Keratinocyte (primary cell): ENCODE measurements at regions not wholly inside any gene's neighbourhood (a gene's known extent, or its start where the extent isn't known, plus 50 kb on each side); places are given as distances from the start of the nearest gene placed in this dataset.

Source experiments
- DNase-seq: peaks from one replicate; pipeline ENCODE4 v3.0.0-alpha.2; 2011; ENCODE audit warnings: low read depth, missing footprints, low spot score
- FAIRE-seq: peaks from 2 replicates; lab custom pipeline; 2011; peaks lifted over from hg19 to GRCh38; lab: Jason Lieb, UNC
- H2AFZ ChIP-seq: 2 replicates; pipeline ENCODE4 v1.6.0; 2012; ENCODE audit warnings: low read length, control low read depth, inconsistent platforms; ENCODE audit not compliant: control insufficient read depth
- H3K27ac ChIP-seq: 2 replicates; pipeline ENCODE4 v1.5.1; 2011; ENCODE audit warnings: low read length; ENCODE audit not compliant: control insufficient read depth, insufficient read depth
- H3K27me3 ChIP-seq: 3 replicates; pipeline ENCODE4 v1.6.0; 2011; ENCODE audit warnings: low read length; ENCODE audit not compliant: control insufficient read depth, insufficient read depth; ENCODE audit errors: extremely low read depth
- H3K36me3 ChIP-seq, 2 experiments: 2 replicates in 1 of 2; 3 replicates in 1 of 2; pipeline ENCODE4 v1.5.1; 2011; ENCODE audit warnings: low read length in 2 of 2, mild to moderate bottlenecking in 1 of 2; ENCODE audit not compliant: control insufficient read depth in 2 of 2, insufficient read depth in 2 of 2; ENCODE audit errors: extremely low read depth in 1 of 2
- H3K4me1 ChIP-seq: 3 replicates; pipeline ENCODE4 v1.5.1; 2011; ENCODE audit warnings: low read length; ENCODE audit not compliant: control insufficient read depth, insufficient read depth; ENCODE audit errors: extremely low read depth
- H3K4me2 ChIP-seq: 3 replicates; pipeline ENCODE4 v1.6.0; 2011; ENCODE audit warnings: low read depth, low read length; ENCODE audit not compliant: control insufficient read depth, insufficient read depth; ENCODE audit errors: extremely low read depth
- H3K4me3 ChIP-seq, 3 experiments: fragments of 200-600 bp in 1 of 3; sonication (generic) in 1 of 3; 2 replicates in 2 of 3; 3 replicates in 1 of 3; pipeline ENCODE4 v1.5.1; 2011 to 2016; ENCODE audit warnings: low read length in 3 of 3, mild to moderate bottlenecking in 3 of 3, control low read depth in 2 of 3, inconsistent platforms in 1 of 3, low read depth in 1 of 3, mixed read lengths in 1 of 3, mixed run types in 1 of 3, moderate library complexity in 1 of 3; ENCODE audit not compliant: control insufficient read depth in 2 of 3, insufficient read depth in 2 of 3; ENCODE audit errors: extremely low read depth in 1 of 3
- H3K79me2 ChIP-seq: 2 replicates; pipeline ENCODE4 v1.6.0; 2012; ENCODE audit warnings: low read length; ENCODE audit not compliant: control insufficient read depth, insufficient read depth
- H3K9ac ChIP-seq: 3 replicates; pipeline ENCODE4 v1.6.0; 2011; ENCODE audit warnings: low read length; ENCODE audit not compliant: control insufficient read depth, insufficient read depth; ENCODE audit errors: extremely low read depth
- H3K9me1 ChIP-seq: 3 replicates; pipeline ENCODE4 v1.6.0; 2011; ENCODE audit warnings: low read length; ENCODE audit not compliant: control insufficient read depth, insufficient read depth; ENCODE audit errors: extremely low read depth
- H3K9me3 ChIP-seq: 2 replicates; pipeline ENCODE4 v1.5.1; 2012; ENCODE audit warnings: low read depth, low read length; ENCODE audit not compliant: control insufficient read depth
- H4K20me1 ChIP-seq: 3 replicates; pipeline ENCODE4 v1.6.0; 2011; ENCODE audit warnings: low read length; ENCODE audit not compliant: control insufficient read depth, insufficient read depth; ENCODE audit errors: extremely low read depth
- EZH2 ChIP-seq: IDR thresholded peaks from one replicate; pipeline ENCODE4 v1.6.1; 2012; ENCODE audit warnings: inconsistent platforms, mild to moderate bottlenecking, low read length, moderate library complexity
- dilution Hi-C: fragments of 300-500 bp; cut with MboI; formaldehyde crosslinking; loops from one replicate; pipeline ENCODE4 v1.7.0; 2020; ENCODE audit warnings: low sequenced_read_pairs; ENCODE audit not compliant: extremely low pct_ligation_motif_present
- TF ChIP-seq, protein P1 (sequence below), 3 experiments: IDR thresholded peaks in 1 of 3; conservative IDR thresholded peaks in 1 of 3; optimal IDR thresholded peaks in 1 of 3; 2 replicates in 2 of 3; 3 replicates in 1 of 3; pipeline versions ENCODE3 to v1.5.1; 2011; ENCODE audit warnings: low read length in 3 of 3, mild to moderate bottlenecking in 3 of 3, moderate library complexity in 2 of 3, control low read depth in 1 of 3, inconsistent platforms in 1 of 3; ENCODE audit not compliant: insufficient read depth in 2 of 3; ENCODE audit errors: extremely low read depth in 1 of 3

DNA sequence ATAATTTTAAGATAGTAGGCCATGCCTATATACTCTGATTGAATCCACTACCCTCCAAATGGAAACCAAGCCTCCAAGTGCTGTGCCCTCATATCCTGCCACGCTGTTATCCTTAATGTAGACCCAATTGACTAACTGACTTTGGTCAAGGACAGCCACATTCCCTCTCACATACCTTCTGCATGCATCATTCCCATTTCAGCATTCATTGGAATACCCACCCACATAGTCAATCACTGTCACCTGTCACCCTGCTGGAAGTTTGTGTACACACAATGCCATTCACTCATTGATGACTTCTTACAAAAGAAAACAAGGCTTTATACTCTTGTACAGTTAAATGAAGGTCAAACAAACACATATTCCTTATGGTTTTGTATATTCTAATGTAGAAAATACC, 221.1 kb upstream of the PBX1 start:
- H3K9me3 ChIP-seq: no peaks in the 10 kb centered on the region
- no peaks in the 10 kb centered on the region for H3K79me2 ChIP-seq
- no peak for DNase-seq
- H3K27me3 ChIP-seq: no peaks in the 10 kb centered on the region
- dilution Hi-C loops: no loop called here
- FAIRE-seq: no peak
- TF ChIP-seq, protein P1, sequence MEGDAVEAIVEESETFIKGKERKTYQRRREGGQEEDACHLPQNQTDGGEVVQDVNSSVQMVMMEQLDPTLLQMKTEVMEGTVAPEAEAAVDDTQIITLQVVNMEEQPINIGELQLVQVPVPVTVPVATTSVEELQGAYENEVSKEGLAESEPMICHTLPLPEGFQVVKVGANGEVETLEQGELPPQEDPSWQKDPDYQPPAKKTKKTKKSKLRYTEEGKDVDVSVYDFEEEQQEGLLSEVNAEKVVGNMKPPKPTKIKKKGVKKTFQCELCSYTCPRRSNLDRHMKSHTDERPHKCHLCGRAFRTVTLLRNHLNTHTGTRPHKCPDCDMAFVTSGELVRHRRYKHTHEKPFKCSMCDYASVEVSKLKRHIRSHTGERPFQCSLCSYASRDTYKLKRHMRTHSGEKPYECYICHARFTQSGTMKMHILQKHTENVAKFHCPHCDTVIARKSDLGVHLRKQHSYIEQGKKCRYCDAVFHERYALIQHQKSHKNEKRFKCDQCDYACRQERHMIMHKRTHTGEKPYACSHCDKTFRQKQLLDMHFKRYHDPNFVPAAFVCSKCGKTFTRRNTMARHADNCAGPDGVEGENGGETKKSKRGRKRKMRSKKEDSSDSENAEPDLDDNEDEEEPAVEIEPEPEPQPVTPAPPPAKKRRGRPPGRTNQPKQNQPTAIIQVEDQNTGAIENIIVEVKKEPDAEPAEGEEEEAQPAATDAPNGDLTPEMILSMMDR (optimal IDR thresholded peaks at IDR 0.05 in 1 of 3, IDR thresholded peaks at IDR 0.05 in 1 of 3, conservative IDR thresholded peaks at IDR 0.05 in 1 of 3; ENCODE audit: extremely low read depth in 1 of 3, insufficient read depth in 2 of 3, low read length in 3 of 3): no peak
- no peak for TF ChIP-seq EZH2
- H3K4me3 ChIP-seq: no peak overlapping the region
- no peaks in the 10 kb centered on the region for H3K36me3 ChIP-seq
- H3K9me1 ChIP-seq: no peaks in the 10 kb centered on the region
- H3K4me2 ChIP-seq: no peak overlapping the region
- no peak overlapping the region for H2AFZ ChIP-seq
- no peaks in the 10 kb centered on the region for H3K4me1 ChIP-seq
- H4K20me1 ChIP-seq: no peaks in the 10 kb centered on the region
- H3K27ac ChIP-seq: no peak overlapping the region
- H3K9ac ChIP-seq: no peak overlapping the region

DNA sequence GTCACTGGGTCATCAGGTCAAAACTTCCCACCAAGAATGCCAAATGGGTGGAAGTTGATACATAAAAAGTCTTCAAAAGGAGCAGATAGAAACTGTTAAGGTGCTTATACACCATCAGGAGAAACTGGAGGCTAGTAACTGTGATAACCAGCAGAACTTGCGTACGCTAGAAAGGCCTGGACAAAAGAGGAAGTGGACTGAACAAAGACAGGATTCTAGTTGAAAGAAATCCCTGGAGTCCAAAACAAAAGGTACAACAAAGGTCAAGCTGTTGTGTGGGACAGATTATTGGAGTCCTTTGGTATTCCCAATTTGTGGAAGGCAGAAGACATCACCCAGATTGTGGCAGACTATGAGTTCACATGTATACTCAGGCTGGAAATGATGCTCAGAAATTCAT, 215.8 kb upstream of the PBX1 start:
- dilution Hi-C loops: no loop called here
- Histone ChIP-seq H3K4me2 (no peak overlapping the region), H3K36me3 (no peaks in the 10 kb centered on the region), H3K9ac (no peak overlapping the region), H3K9me1 (no peaks in the 10 kb centered on the region), H3K27ac (no peak overlapping the region), H3K27me3 (no peaks in the 10 kb centered on the region), H2AFZ (no peak overlapping the region), H3K4me3 (no peak overlapping the region), H3K79me2 (no peaks in the 10 kb centered on the region), H3K9me3 (no peaks in the 10 kb centered on the region), H4K20me1 (no peaks in the 10 kb centered on the region), H3K4me1 (no peaks in the 10 kb centered on the region)
- no peak for FAIRE-seq
- TF ChIP-seq EZH2: no peak
- TF ChIP-seq, protein P1 (optimal IDR thresholded peaks at IDR 0.05 in 1 of 3, IDR thresholded peaks at IDR 0.05 in 1 of 3, conservative IDR thresholded peaks at IDR 0.05 in 1 of 3; ENCODE audit: extremely low read depth in 1 of 3, insufficient read depth in 2 of 3, low read length in 3 of 3): no peak
- DNase-seq: no peak
